ENCODE measurements at regions not wholly inside any gene's neighbourhood (a gene's known extent, or its start where the extent isn't known, plus 50 kb on each side); places are given as distances from the start of the nearest gene placed in this dataset.

- H3K4me3 Mint-ChIP-seq: no peak overlapping the region
- H3K36me3 Mint-ChIP-seq (ENCODE audit: low read depth): no peaks in the 10 kb centered on the region
- no peak overlapping the region for H3K27ac Mint-ChIP-seq
- no peaks in the 10 kb centered on the region for H3K4me1 Mint-ChIP-seq
- H3K27me3 Mint-ChIP-seq: peaks cover 6% of the 10 kb centered on the region
- DNase-seq: no peak
- no peaks in the 10 kb centered on the region for H3K9me3 Mint-ChIP-seq
- intact Hi-C loops (cut with micrococcal nuclease): no loop called here
Measured at GRCh38 chr1:29436181-29436785, 200.0 kb downstream of the PTPRU start.

DNA sequence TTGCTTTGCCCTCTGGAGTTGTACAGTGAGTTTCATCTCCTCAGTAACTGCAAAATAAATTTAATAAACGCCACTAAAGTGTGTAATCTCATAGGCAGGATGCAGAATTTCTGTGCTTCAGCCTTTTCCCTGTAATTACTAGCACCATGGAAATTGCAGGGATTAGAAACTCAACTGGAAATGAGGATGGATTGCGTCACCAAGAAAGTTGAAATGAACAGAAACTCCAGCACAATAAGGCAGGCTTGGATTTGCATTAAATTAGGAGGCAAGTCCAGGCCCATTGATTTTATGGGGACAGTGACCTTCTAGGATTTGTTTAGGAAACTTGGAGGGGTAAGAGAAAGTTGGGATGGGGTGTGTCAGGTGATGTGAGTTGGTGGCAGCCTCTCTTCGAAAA lies 197.5 kb downstream of the PTPRU start:
- Mint-ChIP-seq H3K4me3 (no peak overlapping the region), H3K9me3 (no peaks in the 10 kb centered on the region), H3K27ac (no peak overlapping the region), H3K4me1 (no peaks in the 10 kb centered on the region), H3K36me3 (ENCODE audit: low read depth) (no peaks in the 10 kb centered on the region), H3K27me3 (no peaks in the 10 kb centered on the region)
- DNase-seq: no peak
- intact Hi-C loops (cut with micrococcal nuclease): no loop called here

DNA sequence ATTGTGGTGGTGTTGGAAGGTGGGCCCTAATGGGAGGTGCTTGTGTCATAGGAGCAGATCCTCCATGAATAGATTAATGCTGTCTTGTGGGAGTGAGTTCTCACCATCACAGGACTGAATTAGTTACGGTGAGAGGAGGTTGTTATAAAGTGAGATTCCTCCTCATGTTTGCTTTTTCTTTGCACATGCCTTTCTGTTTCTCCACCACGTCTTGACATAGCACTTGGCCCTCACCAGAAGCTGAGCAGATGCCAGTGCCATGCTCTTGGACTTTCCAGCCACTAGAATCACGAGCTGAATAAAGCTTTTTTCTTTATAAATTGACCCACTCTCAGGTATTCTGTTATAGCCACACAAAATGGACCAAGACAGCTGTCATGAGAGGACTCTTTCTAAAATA lies 194.8 kb downstream of the PTPRU start:
- Mint-ChIP-seq H3K4me3 (no peak overlapping the region), H3K9me3 (no peaks in the 10 kb centered on the region), H3K36me3 (ENCODE audit: low read depth) (no peaks in the 10 kb centered on the region), H3K4me1 (no peaks in the 10 kb centered on the region), H3K27ac (no peak overlapping the region), H3K27me3 (no peaks in the 10 kb centered on the region)
- no peak for DNase-seq
- intact Hi-C loops (cut with micrococcal nuclease): no loop called here

- H3K27ac Mint-ChIP-seq: no peak overlapping the region
- no peaks in the 10 kb centered on the region for H3K27me3 Mint-ChIP-seq
- H3K4me1 Mint-ChIP-seq: no peaks in the 10 kb centered on the region
- no peak for DNase-seq
- no peaks in the 10 kb centered on the region for H3K36me3 Mint-ChIP-seq (ENCODE audit: low read depth)
- intact Hi-C loops (cut with micrococcal nuclease): no loop called here
- no peaks in the 10 kb centered on the region for H3K9me3 Mint-ChIP-seq
- no peak overlapping the region for H3K4me3 Mint-ChIP-seq
Measured at GRCh38 chr1:29429656-29430055, 193.3 kb downstream of the PTPRU start.

DNA sequence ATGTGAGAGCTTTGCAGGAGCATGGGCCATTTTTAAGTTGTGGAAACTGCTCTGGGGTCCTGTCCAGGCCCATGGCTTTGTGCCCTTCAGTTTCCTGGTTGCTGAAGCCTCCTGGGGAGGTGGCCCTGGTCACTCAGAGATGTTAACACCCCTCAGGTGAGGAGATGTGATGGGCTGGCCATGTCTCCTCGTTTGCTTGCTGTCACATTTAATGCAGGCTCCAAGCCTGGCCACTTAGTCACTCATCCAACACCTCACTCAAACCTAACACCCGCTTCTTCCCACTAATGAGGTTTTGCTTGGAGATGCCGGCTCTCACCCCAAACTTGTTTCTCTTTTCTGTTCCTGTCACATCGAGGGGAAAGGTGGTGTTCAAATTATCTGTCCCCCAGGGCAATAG lies 192.7 kb downstream of the PTPRU start:
- intact Hi-C loops (cut with micrococcal nuclease): no loop called here
- no peaks in the 10 kb centered on the region for H3K9me3 Mint-ChIP-seq
- no peak for DNase-seq
- no peak overlapping the region for H3K4me3 Mint-ChIP-seq
- H3K27me3 Mint-ChIP-seq: peaks cover 2% of the 10 kb centered on the region
- no peaks in the 10 kb centered on the region for H3K4me1 Mint-ChIP-seq
- H3K36me3 Mint-ChIP-seq (ENCODE audit: low read depth): no peaks in the 10 kb centered on the region
- no peak overlapping the region for H3K27ac Mint-ChIP-seq

GRCh38 chr1:29428280-29428615 lies 191.9 kb downstream of the PTPRU start:
- Mint-ChIP-seq H3K4me1 (no peaks in the 10 kb centered on the region), H3K36me3 (ENCODE audit: low read depth) (no peaks in the 10 kb centered on the region), H3K4me3 (no peak overlapping the region), H3K9me3 (no peaks in the 10 kb centered on the region), H3K27me3 (peaks cover 4% of the 10 kb centered on the region), H3K27ac (no peak overlapping the region)
- DNase-seq: no peak
- intact Hi-C loops (cut with micrococcal nuclease): no loop called here

- H3K36me3 Mint-ChIP-seq (ENCODE audit: low read depth): no peaks in the 10 kb centered on the region
- no peak overlapping the region for H3K4me3 Mint-ChIP-seq
- no peaks in the 10 kb centered on the region for H3K4me1 Mint-ChIP-seq
- intact Hi-C loops (cut with micrococcal nuclease): no loop called here
- H3K27me3 Mint-ChIP-seq: peaks cover 8% of the 10 kb centered on the region
- DNase-seq: no peak
- H3K9me3 Mint-ChIP-seq: no peaks in the 10 kb centered on the region
- H3K27ac Mint-ChIP-seq: no peak overlapping the region
Measured at GRCh38 chr1:29427614-29428279, 191.4 kb downstream of the PTPRU start.

GRCh38 chr1:29426701-29427279 lies 190.5 kb downstream of the PTPRU start:
- Mint-ChIP-seq H3K9me3 (no peaks in the 10 kb centered on the region), H3K36me3 (ENCODE audit: low read depth) (no peaks in the 10 kb centered on the region), H3K27me3 (peaks cover 15% of the 10 kb centered on the region), H3K4me3 (no peak overlapping the region), H3K27ac (no peak overlapping the region), H3K4me1 (no peaks in the 10 kb centered on the region)
- DNase-seq: no peak
- intact Hi-C loops (cut with micrococcal nuclease): no loop called here

- Mint-ChIP-seq H3K36me3 (ENCODE audit: low read depth) (no peaks in the 10 kb centered on the region), H3K27ac (no peak overlapping the region), H3K4me1 (no peaks in the 10 kb centered on the region), H3K4me3 (no peak overlapping the region), H3K9me3 (no peaks in the 10 kb centered on the region), H3K27me3 (peaks cover 21% of the 10 kb centered on the region)
- intact Hi-C loops (cut with micrococcal nuclease): no loop called here
- no peak for DNase-seq
Measured at GRCh38 chr1:29425631-29426030, 189.3 kb downstream of the PTPRU start.

GRCh38 chr1:29424266-29424665 lies 187.9 kb downstream of the PTPRU start:
- Mint-ChIP-seq H3K4me3 (no peak overlapping the region), H3K9me3 (no peaks in the 10 kb centered on the region), H3K36me3 (ENCODE audit: low read depth) (no peaks in the 10 kb centered on the region), H3K27me3 (peaks cover 27% of the 10 kb centered on the region), H3K27ac (no peak overlapping the region), H3K4me1 (no peaks in the 10 kb centered on the region)
- intact Hi-C loops (cut with micrococcal nuclease): no loop called here
- DNase-seq: no peak

DNA sequence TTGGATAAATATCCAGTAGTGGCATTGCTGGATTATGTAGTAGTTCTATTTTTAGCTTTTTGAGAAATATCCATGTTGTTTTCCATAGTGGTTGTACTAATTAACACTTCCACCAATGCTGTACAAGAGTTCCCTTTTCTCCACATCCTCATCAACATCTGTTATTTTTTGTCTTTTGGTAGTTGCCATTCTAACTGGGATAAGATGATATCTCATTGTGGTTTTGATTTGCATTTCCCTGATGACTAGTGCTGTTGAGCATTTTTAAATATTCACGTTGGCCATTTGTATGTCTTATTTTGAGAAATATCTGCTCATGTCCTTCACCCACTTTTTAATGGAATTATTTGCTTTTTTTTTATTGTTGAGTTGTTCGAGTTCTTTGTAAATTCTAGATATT lies 183.9 kb downstream of the PTPRU start:
- Mint-ChIP-seq H3K4me3 (no peak overlapping the region), H3K36me3 (ENCODE audit: low read depth) (no peaks in the 10 kb centered on the region), H3K27me3 (peaks cover 27% of the 10 kb centered on the region), H3K4me1 (no peaks in the 10 kb centered on the region), H3K27ac (no peak overlapping the region), H3K9me3 (no peaks in the 10 kb centered on the region)
- intact Hi-C loops (cut with micrococcal nuclease): no loop called here
- DNase-seq: no peak

DNA sequence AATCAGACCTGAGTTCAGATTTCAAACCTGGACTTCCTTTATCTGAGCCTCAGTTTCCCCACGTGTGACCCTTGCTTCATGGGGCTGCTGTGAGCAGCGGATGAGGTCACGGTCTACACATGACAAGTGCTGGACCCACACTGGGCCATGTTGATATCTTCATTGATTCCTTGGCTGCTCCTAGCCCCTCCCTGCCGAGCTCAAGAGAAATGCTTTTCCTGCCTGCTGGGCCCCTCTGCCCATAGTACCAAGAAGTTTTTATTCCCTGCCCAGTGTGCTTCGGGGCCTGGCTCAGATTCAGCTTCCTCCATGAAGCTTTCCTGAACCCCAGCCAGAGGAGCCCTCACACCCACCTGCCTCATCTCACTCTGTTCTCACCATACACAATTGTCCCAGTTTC lies 181.6 kb downstream of the PTPRU start:
- intact Hi-C loops (cut with micrococcal nuclease): no loop called here
- H3K4me3 Mint-ChIP-seq: no peak overlapping the region
- H3K4me1 Mint-ChIP-seq: no peaks in the 10 kb centered on the region
- H3K27ac Mint-ChIP-seq: no peak overlapping the region
- no peaks in the 10 kb centered on the region for H3K36me3 Mint-ChIP-seq (ENCODE audit: low read depth)
- peaks cover 21% of the 10 kb centered on the region for H3K27me3 Mint-ChIP-seq
- no peak for DNase-seq
- no peaks in the 10 kb centered on the region for H3K9me3 Mint-ChIP-seq

DNA sequence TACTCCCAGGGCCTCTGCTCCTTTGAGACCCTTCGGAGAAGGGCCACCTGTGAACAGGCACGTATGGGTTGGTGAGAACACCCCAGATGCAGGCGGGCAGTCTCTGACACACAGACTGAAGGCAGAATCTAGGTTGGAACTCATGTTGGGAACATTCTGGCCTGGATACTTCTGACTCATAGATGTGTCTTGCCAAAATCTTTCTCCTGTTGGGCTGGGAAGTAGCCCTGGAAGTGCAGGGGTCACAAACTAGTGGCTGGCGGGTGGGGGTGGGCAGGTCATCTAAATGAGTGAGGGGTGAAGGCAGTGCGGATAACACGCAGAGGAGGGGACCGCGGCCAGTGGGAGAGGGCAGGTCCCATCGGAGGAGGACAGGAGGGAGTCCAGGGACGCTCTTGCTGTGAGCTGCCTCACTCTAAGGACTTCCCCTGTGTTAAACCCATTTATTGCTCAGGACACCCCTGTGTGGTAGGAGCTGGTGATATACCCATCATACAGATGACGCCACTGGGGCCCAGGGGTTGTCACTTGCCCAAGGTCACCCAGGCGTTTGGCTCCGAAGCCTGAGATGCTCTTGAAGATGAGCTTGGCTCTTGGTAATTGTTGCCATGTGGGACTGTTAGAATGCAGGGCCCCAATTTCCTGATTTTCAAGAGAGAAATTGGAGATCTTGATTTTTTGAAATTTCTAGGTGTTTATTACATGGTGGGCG lies 181.0 kb downstream of the PTPRU start:
- no peaks in the 10 kb centered on the region for H3K36me3 Mint-ChIP-seq (ENCODE audit: low read depth)
- H3K27ac Mint-ChIP-seq: no peak overlapping the region
- DNase-seq: no peak
- intact Hi-C loops (cut with micrococcal nuclease): no loop called here
- no peaks in the 10 kb centered on the region for H3K4me1 Mint-ChIP-seq
- no peaks in the 10 kb centered on the region for H3K9me3 Mint-ChIP-seq
- H3K27me3 Mint-ChIP-seq: peaks cover 15% of the 10 kb centered on the region
- no peak overlapping the region for H3K4me3 Mint-ChIP-seq

DNA sequence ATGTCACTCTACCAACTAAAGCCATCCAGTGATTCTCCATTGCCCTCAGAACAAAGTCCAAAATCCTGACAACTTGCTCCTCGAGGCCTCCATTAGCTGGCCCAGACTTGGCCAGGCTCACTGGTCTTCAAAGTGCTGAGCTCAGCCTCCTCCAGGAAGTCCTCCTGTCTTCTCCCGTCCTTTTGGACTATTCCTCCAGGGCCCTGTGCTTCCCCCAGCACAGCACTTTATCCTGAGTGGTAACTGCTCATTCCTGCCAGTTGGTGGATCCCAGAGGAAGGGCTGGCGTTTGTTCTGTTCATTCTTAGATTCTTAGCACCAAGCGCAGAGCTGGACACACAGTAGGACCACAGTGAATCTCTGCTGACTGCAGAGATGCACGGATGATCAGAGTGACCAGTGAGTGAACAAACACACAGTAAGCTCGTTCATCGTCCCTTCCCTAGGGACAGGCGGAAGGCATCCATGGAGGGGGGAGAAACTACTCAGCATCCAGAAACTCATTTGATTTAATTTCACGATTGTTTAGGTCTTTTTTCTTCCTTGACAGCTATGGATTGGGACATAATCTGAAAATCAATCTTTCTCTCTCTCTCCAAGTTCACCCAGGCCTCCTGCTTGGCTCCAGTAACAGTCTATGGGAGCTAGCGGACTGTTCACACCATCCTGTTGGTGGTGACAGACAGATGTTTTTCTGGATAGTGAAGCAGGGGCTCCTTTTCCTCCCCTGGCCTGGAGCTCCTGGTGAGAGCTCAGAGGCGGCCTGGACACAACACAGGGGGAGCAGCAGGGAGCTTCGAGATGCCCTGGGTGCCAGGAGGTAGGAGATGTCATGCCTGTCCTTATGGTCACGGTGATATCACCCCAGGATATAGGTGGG lies 180.2 kb downstream of the PTPRU start:
- Mint-ChIP-seq H3K4me1 (no peaks in the 10 kb centered on the region), H3K27me3 (peaks cover 11% of the 10 kb centered on the region), H3K4me3 (no peak overlapping the region)

More for the DNA sequence above, 180.2 kb downstream of the PTPRU start:
- intact Hi-C loops (cut with micrococcal nuclease): no loop called here
- Mint-ChIP-seq H3K36me3 (ENCODE audit: low read depth) (no peaks in the 10 kb centered on the region), H3K9me3 (no peaks in the 10 kb centered on the region), H3K27ac (no peak overlapping the region)
- no peak for DNase-seq

All from activated CD4-positive, alpha-beta T cell treated with anti-CD3 and anti-CD28 coated beads, Interleukin-2, amount 10 ng/mL, durations not matched to agents 24 days and 14 days (primary cell).